HG02852 (cell line): ENCODE measurements at regions not wholly inside any gene's neighbourhood (a gene's known extent, or its start where the extent isn't known, plus 50 kb on each side); places are given as distances from the start of the nearest gene placed in this dataset.

Experiments used
- ATAC-seq: cut with Tn5 transposase; IDR thresholded peaks from one replicate; pipeline ENCODE4 v1.9.1; 2021; ENCODE audit warnings: mild to moderate bottlenecking, moderate library complexity; ENCODE audit not compliant: unreplicated experiment

GRCh38 chr6:105967917-105968602 lies 118.1 kb upstream of the PRDM1 start:
- no peak for ATAC-seq

DNA sequence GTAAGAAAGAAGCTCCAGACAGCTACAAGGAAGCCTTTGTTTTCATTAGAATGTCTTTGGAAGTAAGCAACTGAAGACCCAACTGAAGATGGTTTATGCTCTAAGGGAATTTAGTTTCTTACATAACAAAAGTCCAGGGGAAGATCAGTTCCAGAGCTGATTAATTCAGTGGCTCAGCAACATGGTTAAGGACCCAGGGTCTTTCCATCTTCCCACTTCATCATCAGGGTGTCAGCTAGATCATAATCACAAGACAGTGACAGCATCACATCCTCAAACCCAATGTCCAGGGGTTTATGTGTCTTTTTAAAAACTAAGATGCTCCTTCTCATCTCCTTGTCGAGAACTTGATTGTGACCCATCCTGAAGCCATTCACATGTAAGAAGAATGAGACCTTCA lies 119.7 kb upstream of the PRDM1 start:
- no peak for ATAC-seq

- no peak for ATAC-seq
Measured at GRCh38 chr6:105964979-105965760, 121.0 kb upstream of the PRDM1 start.

DNA sequence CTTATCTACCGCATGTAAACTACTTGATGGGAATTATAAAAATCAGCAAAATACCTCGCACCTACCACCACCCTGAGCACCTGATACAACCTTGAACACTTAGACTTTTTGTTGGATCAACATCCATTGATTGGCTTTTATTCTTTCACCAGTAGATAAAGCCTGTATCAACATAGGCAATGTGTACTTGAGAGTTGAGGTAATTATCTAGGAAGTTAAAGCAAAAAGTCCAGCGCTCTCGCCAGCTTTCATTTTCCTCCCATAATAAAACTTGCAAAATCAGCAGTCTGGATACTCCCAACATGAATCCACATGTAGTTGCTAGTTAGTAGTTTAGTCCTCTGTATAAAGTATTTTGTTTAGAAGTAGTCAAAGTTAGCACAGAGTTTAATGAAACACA lies 132.0 kb upstream of the PRDM1 start:
- no peak for ATAC-seq

GRCh38 chr6:105952772-105953690 lies 133.1 kb upstream of the PRDM1 start:
- ATAC-seq = no peak

GRCh38 chr6:105952326-105952725 lies 133.8 kb upstream of the PRDM1 start:
- no peak for ATAC-seq

DNA sequence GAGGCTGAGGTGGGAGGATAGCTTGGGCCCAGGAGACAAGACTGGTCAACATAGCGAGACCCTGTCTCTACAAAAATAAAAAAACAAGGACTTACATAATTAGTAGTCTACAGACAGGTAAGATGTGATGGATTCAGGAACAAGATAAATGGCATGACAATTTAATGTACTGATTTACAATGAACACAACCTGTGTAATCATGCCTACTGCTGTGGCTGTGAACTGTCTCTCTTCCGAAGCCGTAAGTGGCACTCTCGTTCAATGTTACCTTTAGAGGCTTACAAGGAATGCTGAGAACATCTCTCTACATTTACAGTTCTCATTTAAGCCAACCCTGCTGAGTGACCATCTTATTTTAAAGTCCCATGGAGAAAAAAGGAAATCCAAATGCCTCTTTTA lies 134.8 kb upstream of the PRDM1 start:
- ATAC-seq = no peak

- ATAC-seq = no peak
Measured at GRCh38 chr6:105949869-105950268, 136.3 kb upstream of the PRDM1 start.

GRCh38 chr6:105943514-105943913 lies 142.6 kb upstream of the PRDM1 start:
- ATAC-seq = no peak

DNA sequence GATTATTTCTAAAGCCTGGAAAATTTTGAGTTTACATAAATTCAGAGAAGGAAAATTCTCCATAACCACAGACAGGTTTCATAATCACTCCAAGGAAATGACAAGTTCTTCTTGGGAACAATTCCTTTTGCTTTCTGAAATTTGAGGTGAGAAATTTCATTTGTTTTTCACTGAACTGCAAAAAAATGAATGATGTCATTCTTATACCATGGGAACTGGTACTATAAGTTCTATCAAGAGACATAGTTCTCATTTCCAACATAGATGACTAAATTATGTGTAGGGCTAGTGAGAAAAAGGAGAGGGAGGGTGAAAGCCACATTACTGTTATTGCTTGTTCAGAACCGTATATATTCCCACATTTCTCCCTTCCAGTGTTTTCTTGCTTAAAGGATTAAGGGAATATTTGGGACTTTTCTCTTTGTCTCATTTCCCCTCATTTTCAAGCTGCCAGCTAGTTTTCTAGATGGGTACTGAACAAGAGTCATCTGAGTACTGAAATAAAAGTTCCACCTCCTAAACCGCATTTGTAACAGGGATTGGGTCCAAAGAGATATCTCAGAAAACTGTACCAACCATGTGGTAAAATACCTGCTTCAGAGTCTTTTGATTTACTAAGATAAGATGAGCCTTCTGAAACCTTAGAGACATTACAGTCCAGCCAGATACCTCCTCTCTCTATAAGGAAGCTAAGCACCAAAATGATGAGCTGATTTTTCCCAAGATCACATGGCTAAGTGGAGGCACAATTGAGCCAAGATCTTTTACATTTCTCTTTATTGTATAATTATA lies 144.3 kb upstream of the PRDM1 start:
- no peak for ATAC-seq

DNA sequence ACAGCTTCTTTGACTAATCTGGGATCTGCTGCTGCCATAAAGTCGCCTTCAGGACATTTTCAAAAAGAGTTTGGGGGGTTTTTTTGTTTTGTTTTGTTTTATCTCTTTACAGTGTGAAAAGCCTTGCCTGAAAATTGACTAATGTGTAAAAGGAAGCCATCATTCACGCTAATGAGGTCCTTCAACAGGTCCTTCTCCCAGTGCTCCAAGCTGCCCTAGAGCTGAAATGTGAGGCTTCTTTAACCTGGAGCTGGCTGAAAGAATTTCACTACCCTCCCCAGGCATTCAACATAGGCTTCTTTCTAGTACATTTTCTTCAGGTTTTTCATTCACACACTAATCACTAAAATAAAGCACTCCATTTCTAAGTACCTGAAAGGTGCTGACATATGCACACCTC lies 145.1 kb upstream of the PRDM1 start:
- no peak for ATAC-seq

DNA sequence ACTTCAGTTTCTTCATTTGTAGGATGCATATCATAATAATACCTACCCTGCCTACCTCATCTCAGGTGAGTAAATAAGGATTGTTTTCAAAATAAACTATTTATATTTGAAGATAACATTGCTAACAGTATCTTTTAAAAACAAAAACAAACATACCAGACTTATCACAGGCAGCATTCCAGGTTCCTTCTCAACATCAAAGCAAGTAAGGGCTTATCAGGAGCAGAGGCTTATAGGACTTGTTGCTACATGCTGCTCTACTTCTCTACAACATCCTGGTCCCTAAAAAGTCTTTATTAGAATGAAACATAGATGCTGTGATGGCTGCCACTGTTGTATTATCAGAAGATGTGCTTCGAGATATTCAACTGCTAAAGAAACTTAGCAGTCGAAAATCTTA lies 149.2 kb upstream of the PRDM1 start:
- ATAC-seq = no peak

- ATAC-seq = no peak
Measured at GRCh38 chr6:105935416-105935815, 150.7 kb upstream of the PRDM1 start.

DNA sequence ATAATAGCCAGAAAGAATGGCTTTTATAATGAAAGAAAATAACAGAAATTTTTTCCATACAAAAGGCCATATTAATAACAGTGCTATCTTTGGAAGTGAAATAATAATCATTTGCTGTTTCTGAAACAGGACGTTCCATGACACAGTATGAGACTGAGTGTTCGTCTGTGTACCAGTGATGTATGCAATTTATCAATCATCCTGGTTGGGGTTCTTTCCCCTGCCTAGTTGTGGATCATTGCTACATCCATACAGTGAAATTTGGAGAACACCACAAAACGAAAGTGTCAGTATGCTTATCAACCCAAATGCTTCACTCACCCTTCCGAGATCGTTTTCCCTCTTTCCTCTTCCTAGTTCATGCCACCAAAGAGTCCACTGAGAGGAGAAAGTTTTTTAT lies 151.4 kb upstream of the PRDM1 start:
- ATAC-seq = no peak

GRCh38 chr6:105932440-105932839 lies 153.7 kb upstream of the PRDM1 start:
- no peak for ATAC-seq

GRCh38 chr6:105929626-105930025 lies 156.5 kb upstream of the PRDM1 start:
- no peak for ATAC-seq

- no peak for ATAC-seq
Measured at GRCh38 chr6:105926318-105926717, 159.8 kb upstream of the PRDM1 start.

GRCh38 chr6:105925706-105926105 lies 160.4 kb upstream of the PRDM1 start:
- ATAC-seq = no peak

DNA sequence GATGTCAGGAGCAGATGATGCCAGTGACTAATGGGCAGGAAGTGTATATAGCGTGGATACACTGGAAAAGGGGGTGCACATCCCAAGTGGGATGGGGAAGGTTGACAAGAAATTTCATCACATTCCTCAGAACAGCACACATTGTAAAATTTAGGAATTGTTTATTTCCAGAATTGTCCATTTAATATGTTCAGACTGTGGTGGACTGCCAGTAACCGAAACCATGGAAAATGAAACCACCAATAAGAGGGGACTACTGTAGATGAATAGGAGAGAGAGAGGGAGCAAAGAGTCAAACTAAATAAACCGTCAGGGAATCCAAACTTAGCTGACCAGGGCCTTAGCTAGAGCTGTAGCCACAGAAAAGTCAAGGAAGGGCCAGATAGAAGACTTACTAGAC lies 164.4 kb upstream of the PRDM1 start:
- no peak for ATAC-seq

GRCh38 chr6:105920071-105920470 lies 166.1 kb upstream of the PRDM1 start:
- no peak for ATAC-seq
